GM12878 (cell line): ENCODE measurements at regions not wholly inside any gene's neighbourhood (a gene's known extent, or its start where the extent isn't known, plus 50 kb on each side); places are given as distances from the start of the nearest gene placed in this dataset.

Experiments used
- ATAC-seq: fragments of 200-7000 bp; cut with Tn5 transposase; 3 replicates; pipeline ENCODE4 v1.9.1; 2020; ENCODE audit warnings: mild to moderate bottlenecking, moderate library complexity
- BruUV-seq: library from RNA; stranded (reverse); fragments of 400-500 nt; replicated peaks from 2 replicates; lab custom pipeline; 2021; lab: Mats Ljungman, UMichigan
- CTCF ChIA-PET: fragments of 300-600 bp; sonication (Branson Sonifier 250); formaldehyde crosslinking; extraction: SDS; loops from one replicate; lab custom pipeline; 2021; ENCODE audit warnings: inconsistent platforms; lab: Yijun Ruan, JAX
- POLR2A ChIA-PET: fragments of 350-600 bp; formaldehyde crosslinking; extraction: SDS; loops from one replicate; lab custom pipeline; 2021; ENCODE audit warnings: inconsistent platforms; lab: Charles Lee
- RAD21 ChIA-PET: fragments of 300-600 bp; sonication (Branson Sonifier 250); formaldehyde crosslinking; loops from one replicate; lab custom pipeline; 2023; ENCODE audit warnings: antibody characterized with exemption; ENCODE audit not compliant: unreplicated experiment; lab: Charles Lee
- SMC1A ChIA-PET: fragments of 300-600 bp; sonication (Branson Sonifier 250); formaldehyde crosslinking; loops from one replicate; lab custom pipeline; 2023; ENCODE audit not compliant: unreplicated experiment, uncharacterized antibody; lab: Charles Lee
- DNase-seq: peaks from one replicate; pipeline ENCODE4 v3.0.0-alpha.2; 2011; ENCODE audit warnings: low read depth, low spot score
- FAIRE-seq: peaks from 3 replicates; lab custom pipeline; 2011; peaks lifted over from hg19 to GRCh38; lab: Jason Lieb, UNC
- H2AFZ ChIP-seq: 2 replicates; pipeline ENCODE4 v1.6.0; 2011; ENCODE audit warnings: low read depth, low read length, control low read depth; ENCODE audit not compliant: control insufficient read depth
- H3K27ac ChIP-seq: 2 replicates; pipeline ENCODE4 v1.5.1; 2011; ENCODE audit warnings: control low read depth; ENCODE audit not compliant: control insufficient read depth, insufficient read depth
- H3K27me3 ChIP-seq, 2 experiments: replicated peaks in 1 of 2; 2 replicates each; pipeline versions ENCODE4 v1.6.0 to v1.6.1; 2011; ENCODE audit warnings: low read length in 1 of 2; ENCODE audit not compliant: control insufficient read depth in 2 of 2, insufficient read depth in 2 of 2
- H3K36me3 ChIP-seq, 2 experiments: 2 replicates each; pipeline ENCODE4 v1.5.1; 2011; ENCODE audit warnings: low read length in 1 of 2; ENCODE audit not compliant: control insufficient read depth in 2 of 2, insufficient read depth in 2 of 2
- H3K4me1 ChIP-seq: 2 replicates; pipeline ENCODE4 v1.6.1; 2011; ENCODE audit warnings: mild to moderate bottlenecking, low read length, moderate library complexity, mixed read lengths; ENCODE audit not compliant: control insufficient read depth, insufficient read depth
- H3K4me2 ChIP-seq: 2 replicates; pipeline ENCODE4 v1.6.0; 2011; ENCODE audit warnings: control low read depth; ENCODE audit not compliant: control insufficient read depth, insufficient read depth
- H3K4me3 ChIP-seq: fragments of 200-600 bp; sonication (generic); 2 replicates; pipeline ENCODE4 v1.5.1; 2016
- H3K79me2 ChIP-seq: 2 replicates; pipeline ENCODE4 v1.6.0; 2011; ENCODE audit warnings: low read length; ENCODE audit not compliant: control insufficient read depth, insufficient read depth
- H3K9ac ChIP-seq: 2 replicates; pipeline ENCODE4 v1.8.0; 2011; ENCODE audit warnings: low read length, control low read depth, mixed read lengths; ENCODE audit not compliant: control insufficient read depth, insufficient read depth
- H3K9me3 ChIP-seq: replicated peaks from 3 replicates; pipeline ENCODE4 v1.5.1; 2011; ENCODE audit warnings: mild to moderate bottlenecking, low read length; ENCODE audit not compliant: control insufficient read depth, insufficient read depth
- H4K20me1 ChIP-seq: 2 replicates; pipeline ENCODE4 v1.6.0; 2011; ENCODE audit not compliant: control insufficient read depth, insufficient read depth
- ATF7 ChIP-seq: fragments of 450-650 bp; IDR thresholded peaks from 2 replicates; pipeline ENCODE4 v1.6.1; 2016; ENCODE audit warnings: low read depth, mild to moderate bottlenecking
- CHD4 ChIP-seq: fragments of 200-600 bp; sonication (generic); IDR thresholded peaks from 2 replicates; pipeline ENCODE4 v1.6.1; 2016; ENCODE audit warnings: mild to moderate bottlenecking
- HDAC6 ChIP-seq: fragments of 200-600 bp; sonication (generic); IDR thresholded peaks from one replicate; pipeline ENCODE4 v1.8.0; 2017; ENCODE audit warnings: antibody characterized with exemption; ENCODE audit not compliant: unreplicated experiment
- IKZF2 ChIP-seq, 2 experiments: fragments of 450-650 bp; IDR thresholded peaks; 2 replicates each; pipeline ENCODE4 v1.6.1; 2017; ENCODE audit warnings: mild to moderate bottlenecking in 2 of 2, moderate library complexity in 2 of 2
- LARP7 ChIP-seq: fragments of 450-650 bp; IDR thresholded peaks from 2 replicates; pipeline ENCODE4 v1.6.1; 2017; ENCODE audit warnings: mild to moderate bottlenecking
- MEF2A ChIP-seq: IDR thresholded peaks from 2 replicates; pipeline ENCODE4 v1.6.1; 2011; ENCODE audit warnings: low read depth, mild to moderate bottlenecking, low read length, moderate library complexity; ENCODE audit not compliant: insufficient read depth
- POLR2A ChIP-seq: IDR thresholded peaks from 2 replicates; pipeline ENCODE4 v1.6.1; 2011; ENCODE audit warnings: low read depth, mild to moderate bottlenecking, low read length
- RBBP5 ChIP-seq: fragments of 200-600 bp; sonication (generic); conservative IDR thresholded peaks from 2 replicates; pipeline ENCODE4 v1.6.1; 2016
- RFX5 ChIP-seq: IDR thresholded peaks from 2 replicates; pipeline ENCODE4 v1.6.1; 2011; ENCODE audit warnings: low read depth, low read length, improper control_type of control experiment
- SMAD1 ChIP-seq: fragments of 450-650 bp; IDR thresholded peaks from 2 replicates; pipeline ENCODE4 v1.6.1; 2018; ENCODE audit warnings: mild to moderate bottlenecking, low read depth; ENCODE audit not compliant: partially characterized antibody
- STAT1 ChIP-seq: fragments of 450-650 bp; conservative IDR thresholded peaks from 2 replicates; pipeline ENCODE4 v1.6.1; 2014; ENCODE audit warnings: antibody characterized with exemption, mild to moderate bottlenecking
- TCF3 ChIP-seq: IDR thresholded peaks from 2 replicates; pipeline ENCODE4 v1.6.1; 2012; ENCODE audit warnings: low read depth, mild to moderate bottlenecking, low read length, borderline replicate concordance; ENCODE audit not compliant: insufficient read depth
- ZBED1 ChIP-seq: IDR thresholded peaks from 2 replicates; pipeline ENCODE4 v1.6.1; 2016; ENCODE audit warnings: borderline replicate concordance
- WGBS: methylation state at CpG from one replicate; pipeline ENCODE4 v1.1.6; 2016; ENCODE audit warnings: low lambda C conversion rate; ENCODE audit not compliant: insufficient replicate concordance, insufficient coverage; ENCODE audit errors: missing lambda C conversion rate; 5-methylcytosine and 5-hydroxymethylcytosine counted together
- in situ Hi-C: fragments of 300-500 bp; cut with MboI; formaldehyde crosslinking; loops from 9 replicates; pipeline ENCODE4 v1.14.3; 2018; ENCODE audit warnings: mixed read lengths
- intact Hi-C: fragments of 100-400 bp; cut with micrococcal nuclease; formaldehyde crosslinking; loops from one replicate; pipeline ENCODE4 v1.14.2; 2022; ENCODE audit not compliant: unreplicated experiment
- TF ChIP-seq, protein P1 (sequence below): fragments of 450-650 bp; IDR thresholded peaks from 2 replicates; pipeline ENCODE4 v1.6.1; 2017; ENCODE audit warnings: mild to moderate bottlenecking
- TF ChIP-seq, protein P2 (sequence below): fragments of 450-650 bp; IDR thresholded peaks from 2 replicates; pipeline ENCODE4 v1.6.1; 2014; ENCODE audit warnings: mild to moderate bottlenecking

DNA sequence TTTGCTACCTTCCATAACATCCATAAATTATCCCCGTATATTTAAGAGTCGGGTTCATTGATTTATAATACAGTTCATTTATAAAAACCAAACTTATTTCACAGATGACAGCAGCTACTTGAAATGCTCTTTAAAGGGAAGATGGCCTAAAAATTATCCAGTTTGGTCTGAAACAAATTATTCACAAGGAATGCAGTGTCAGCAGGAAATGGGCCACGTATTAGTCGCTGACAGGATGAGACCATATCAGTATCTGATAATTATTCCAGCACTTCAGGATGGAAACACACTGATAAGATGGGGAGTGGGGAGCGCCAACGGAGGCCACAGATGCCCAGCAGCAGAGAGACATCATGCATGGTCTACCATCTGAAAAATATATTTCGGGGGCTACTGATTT, 60.5 kb upstream of the TMEM132D start:
- FAIRE-seq = no peak
- no peaks in the 10 kb centered on the region for H4K20me1 ChIP-seq
- DNase-seq = no peak
- no peaks in the 10 kb centered on the region for H3K9me3 ChIP-seq
- intact Hi-C loops = no loop called here
- TF ChIP-seq IKZF2 (IDR thresholded peaks at IDR 0.05) (no peak), RBBP5 (no peak), RFX5 (no peak), STAT1 (no peak), HDAC6 (no peak), ZBED1 (no peak), TCF3 (no peak), LARP7 (no peak), SMAD1 (no peak), CHD4 (no peak), MEF2A (no peak), POLR2A (no peak), ATF7 (no peak)
- TF ChIP-seq, protein P1, sequence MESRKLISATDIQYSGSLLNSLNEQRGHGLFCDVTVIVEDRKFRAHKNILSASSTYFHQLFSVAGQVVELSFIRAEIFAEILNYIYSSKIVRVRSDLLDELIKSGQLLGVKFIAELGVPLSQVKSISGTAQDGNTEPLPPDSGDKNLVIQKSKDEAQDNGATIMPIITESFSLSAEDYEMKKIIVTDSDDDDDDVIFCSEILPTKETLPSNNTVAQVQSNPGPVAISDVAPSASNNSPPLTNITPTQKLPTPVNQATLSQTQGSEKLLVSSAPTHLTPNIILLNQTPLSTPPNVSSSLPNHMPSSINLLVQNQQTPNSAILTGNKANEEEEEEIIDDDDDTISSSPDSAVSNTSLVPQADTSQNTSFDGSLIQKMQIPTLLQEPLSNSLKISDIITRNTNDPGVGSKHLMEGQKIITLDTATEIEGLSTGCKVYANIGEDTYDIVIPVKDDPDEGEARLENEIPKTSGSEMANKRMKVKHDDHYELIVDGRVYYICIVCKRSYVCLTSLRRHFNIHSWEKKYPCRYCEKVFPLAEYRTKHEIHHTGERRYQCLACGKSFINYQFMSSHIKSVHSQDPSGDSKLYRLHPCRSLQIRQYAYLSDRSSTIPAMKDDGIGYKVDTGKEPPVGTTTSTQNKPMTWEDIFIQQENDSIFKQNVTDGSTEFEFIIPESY = no peak
- TF ChIP-seq, protein P2, sequence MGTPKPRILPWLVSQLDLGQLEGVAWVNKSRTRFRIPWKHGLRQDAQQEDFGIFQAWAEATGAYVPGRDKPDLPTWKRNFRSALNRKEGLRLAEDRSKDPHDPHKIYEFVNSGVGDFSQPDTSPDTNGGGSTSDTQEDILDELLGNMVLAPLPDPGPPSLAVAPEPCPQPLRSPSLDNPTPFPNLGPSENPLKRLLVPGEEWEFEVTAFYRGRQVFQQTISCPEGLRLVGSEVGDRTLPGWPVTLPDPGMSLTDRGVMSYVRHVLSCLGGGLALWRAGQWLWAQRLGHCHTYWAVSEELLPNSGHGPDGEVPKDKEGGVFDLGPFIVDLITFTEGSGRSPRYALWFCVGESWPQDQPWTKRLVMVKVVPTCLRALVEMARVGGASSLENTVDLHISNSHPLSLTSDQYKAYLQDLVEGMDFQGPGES = no peak
- H2AFZ ChIP-seq = no peak overlapping the region
- in situ Hi-C loops = no loop called here
- SMC1A ChIA-PET = no interaction called here
- no peaks in the 10 kb centered on the region for H3K79me2 ChIP-seq
- 35% methylated on average over 7 of the region's 7 CpGs for WGBS
- BruUV-seq = no TSS peak
- no peaks in the 10 kb centered on the region for H3K27me3 ChIP-seq
- H3K27ac ChIP-seq = no peak overlapping the region
- CTCF ChIA-PET = no interaction called here
- POLR2A ChIA-PET = no interaction called here
- no peaks in the 10 kb centered on the region for H3K36me3 ChIP-seq
- H3K4me2 ChIP-seq = no peak overlapping the region
- RAD21 ChIA-PET = no interaction called here
- H3K9ac ChIP-seq = no peak overlapping the region
- H3K4me3 ChIP-seq = no peak overlapping the region
- no peak for ATAC-seq
- no peaks in the 10 kb centered on the region for H3K4me1 ChIP-seq
